ENCODE measurements at regions not wholly inside any gene's neighbourhood (a gene's known extent, or its start where the extent isn't known, plus 50 kb on each side); places are given as distances from the start of the nearest gene placed in this dataset.

GRCh38 chr14:104384776-104385071, 194.8 kb upstream of the C14orf180 start:
- TF ChIP-seq CTCF (IDR thresholded peaks at IDR 0.05; ENCODE audit: borderline replicate concordance, extremely low read depth, low read length, poor library complexity, severe bottlenecking): no peak
- TF ChIP-seq EZH2 (IDR thresholded peaks at IDR 0.05; ENCODE audit: borderline replicate concordance, low read depth, low read length, severe bottlenecking): no peak
